NCI-H1694 treated with DMSO at 0.1 percent for 48 hours (cell line): ENCODE measurements at regions not wholly inside any gene's neighbourhood (a gene's known extent, or its start where the extent isn't known, plus 50 kb on each side); places are given as distances from the start of the nearest gene placed in this dataset.
"Not testable (repeated sequence)": the region's sequence is repeated elsewhere in the genome, so short reads cannot be mapped to it uniquely, and the experiment has no call there.

Experiments
- DNase-seq: peaks from one replicate; lab custom pipeline; 2025; lab: John Stamatoyannopoulos, UW

- no peak for DNase-seq
Observed at GRCh38 chr7:131727189-131727588, 170.8 kb upstream of the PODXL start.

DNA sequence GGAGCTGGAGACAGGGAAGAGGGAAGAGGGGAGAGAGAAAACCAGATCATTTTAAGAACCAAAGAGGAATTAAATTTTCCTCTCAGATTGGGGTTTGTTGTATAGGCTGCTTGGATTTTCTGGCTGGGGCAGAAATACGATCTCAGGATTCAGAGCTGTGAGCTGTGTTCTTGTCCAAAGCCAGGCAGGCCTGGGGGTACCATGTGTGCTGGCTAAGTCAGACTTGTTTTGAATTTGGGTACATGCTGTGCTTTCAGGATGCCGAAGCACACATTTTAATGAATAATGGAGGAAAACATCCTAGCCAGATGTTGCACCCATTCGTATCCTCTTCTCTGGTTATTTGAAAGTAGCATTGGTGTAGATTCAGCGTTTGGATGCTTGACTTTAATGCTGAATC lies 170.3 kb upstream of the PODXL start:
- DNase-seq: no peak

DNA sequence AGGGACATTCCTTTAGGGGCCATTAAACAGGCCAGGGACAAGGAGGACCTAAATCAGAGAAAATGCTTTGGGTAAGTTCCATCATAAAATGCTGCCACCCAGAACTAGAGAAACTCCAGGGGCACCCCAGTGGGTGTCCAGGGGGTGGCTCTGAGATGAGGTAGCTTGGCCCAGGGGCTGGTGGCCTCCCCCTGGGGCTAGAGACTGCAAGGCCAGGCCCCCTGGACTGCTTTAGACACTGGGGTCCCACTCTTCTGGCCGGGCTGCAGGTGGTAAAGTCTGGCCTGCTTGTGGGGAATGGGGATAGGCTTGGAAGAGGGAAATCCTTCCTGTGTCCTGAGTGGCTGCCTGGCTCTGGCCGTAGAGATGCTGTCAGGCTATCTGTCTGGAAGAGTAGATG lies 169.6 kb upstream of the PODXL start:
- DNase-seq: no peak

DNA sequence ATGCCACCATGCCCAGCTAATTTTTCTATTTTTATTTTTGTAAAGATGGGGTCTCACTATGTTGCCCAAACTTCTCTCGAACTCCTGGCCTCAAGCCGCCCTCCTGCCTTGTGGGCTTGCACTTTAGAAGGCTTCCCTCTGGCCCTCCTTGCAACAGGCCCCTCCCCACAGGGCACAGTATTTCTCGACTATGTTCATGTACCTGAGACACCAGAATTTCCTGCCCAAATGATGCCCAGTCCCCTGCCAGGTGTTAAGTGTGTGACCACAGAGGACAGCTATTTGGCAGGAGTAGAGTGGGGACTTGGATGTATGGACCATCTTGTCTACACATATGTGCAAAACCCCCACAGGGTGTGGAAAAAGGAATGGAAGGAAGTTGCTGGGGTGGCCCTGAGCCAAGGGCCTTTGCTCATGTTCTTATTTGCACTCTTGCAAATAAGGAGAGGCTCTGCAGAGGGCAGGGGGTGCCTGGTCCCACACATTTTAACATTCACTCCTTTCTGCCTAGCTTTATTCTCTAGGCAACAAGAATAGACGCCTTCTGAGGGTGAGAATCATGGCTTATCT lies 168.4 kb upstream of the PODXL start:
- DNase-seq: no peak

- DNase-seq: no peak
Observed at GRCh38 chr7:131723926-131724325, 167.5 kb upstream of the PODXL start.

- no peak for DNase-seq
Observed at GRCh38 chr7:131722371-131722770, 165.9 kb upstream of the PODXL start.

- no peak for DNase-seq
Observed at GRCh38 chr7:131721660-131722059, 165.2 kb upstream of the PODXL start.

DNA sequence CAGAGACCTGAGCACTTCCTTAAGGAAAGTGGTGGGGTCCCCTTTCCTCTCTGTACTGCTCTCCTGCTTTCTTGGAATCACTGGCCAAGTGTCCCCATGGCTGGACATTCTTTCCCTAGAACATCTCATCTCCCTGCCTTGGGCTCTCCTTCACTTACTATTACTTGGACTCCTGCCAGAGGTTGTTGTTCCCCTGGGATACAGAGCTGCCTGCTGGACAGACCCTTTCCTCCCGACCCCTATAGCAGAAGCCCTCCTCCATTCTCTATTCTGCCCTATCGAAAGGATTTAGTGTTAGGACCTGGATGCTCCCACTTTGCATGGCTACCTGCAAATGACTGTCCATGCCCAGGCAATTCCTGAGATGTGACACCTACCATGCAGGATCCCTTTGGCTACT lies 164.3 kb upstream of the PODXL start:
- DNase-seq: no peak

DNA sequence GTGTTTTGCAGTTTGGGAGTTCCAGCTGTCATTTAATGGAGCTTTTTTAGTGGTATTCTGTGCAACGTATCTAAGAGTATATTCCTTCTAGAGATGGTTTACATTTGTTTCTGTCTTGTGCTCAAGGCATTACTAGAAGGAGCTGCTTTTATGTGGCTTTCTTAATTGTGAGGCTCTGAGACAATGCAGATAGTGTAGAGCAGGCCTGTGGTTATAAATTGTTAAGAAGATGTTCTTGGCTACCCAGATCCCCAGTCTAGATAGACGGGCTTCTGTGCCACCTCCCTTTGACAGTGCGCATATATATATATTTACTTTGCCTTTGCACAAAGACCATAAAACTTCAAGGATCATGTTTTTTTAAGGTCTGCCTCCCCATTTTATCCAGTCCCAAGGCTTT lies 160.8 kb upstream of the PODXL start:
- DNase-seq: no peak

DNA sequence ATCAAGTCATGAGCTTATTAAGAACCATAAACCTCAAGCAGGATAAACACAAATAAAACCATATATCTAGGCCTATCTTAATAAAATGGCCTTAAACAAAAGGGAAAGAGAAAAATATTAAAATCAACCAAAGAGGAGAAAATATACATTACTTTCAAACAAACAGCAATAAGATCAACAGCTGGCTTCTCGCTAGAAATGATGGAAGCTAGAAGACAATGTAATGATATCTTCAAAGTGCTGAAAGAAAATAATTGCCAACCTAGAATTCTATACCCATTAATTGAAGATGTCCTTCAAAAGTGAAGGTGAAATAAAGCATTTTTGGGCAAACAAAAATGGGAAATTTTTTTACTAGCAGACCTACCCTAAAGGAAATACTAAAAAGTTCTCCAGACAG lies 142.9 kb upstream of the PODXL start:
- DNase-seq: no peak

GRCh38 chr7:131692131-131692960 lies 135.9 kb upstream of the PODXL start:
- peak; percentile 77 for DNase-seq

GRCh38 chr7:131691454-131692130 lies 135.2 kb upstream of the PODXL start:
- DNase-seq: peak; percentile 77

- no peak for DNase-seq
Observed at GRCh38 chr7:131690441-131690840, 134.0 kb upstream of the PODXL start.

DNA sequence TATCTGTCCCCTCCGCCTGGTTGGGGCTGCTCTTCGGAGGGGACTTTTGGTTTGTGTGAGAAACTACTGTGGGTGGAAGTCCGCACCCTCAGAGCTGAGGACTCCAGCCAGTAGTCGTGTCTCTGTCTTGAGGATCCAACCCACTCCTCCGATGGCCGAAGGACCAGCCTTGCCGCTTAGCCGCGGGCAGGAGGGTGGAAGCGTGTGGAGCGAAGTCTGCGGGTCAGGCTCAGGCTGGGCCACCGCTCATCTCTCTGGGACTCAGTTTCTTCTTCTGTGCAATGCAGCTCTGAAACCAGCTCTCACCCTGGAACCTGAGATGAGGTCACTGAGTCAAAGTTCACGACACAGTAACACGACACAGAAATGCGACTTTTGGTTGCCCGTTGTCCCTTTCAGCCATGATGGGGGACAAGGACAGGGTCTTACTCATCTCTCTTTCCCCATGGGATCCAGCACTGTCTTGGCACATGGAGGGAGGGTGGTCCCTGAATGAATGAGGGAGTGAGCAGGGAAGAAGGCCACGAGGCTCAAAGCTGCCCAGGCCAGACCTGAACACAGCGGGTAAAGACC lies 133.3 kb upstream of the PODXL start:
- no peak for DNase-seq

DNA sequence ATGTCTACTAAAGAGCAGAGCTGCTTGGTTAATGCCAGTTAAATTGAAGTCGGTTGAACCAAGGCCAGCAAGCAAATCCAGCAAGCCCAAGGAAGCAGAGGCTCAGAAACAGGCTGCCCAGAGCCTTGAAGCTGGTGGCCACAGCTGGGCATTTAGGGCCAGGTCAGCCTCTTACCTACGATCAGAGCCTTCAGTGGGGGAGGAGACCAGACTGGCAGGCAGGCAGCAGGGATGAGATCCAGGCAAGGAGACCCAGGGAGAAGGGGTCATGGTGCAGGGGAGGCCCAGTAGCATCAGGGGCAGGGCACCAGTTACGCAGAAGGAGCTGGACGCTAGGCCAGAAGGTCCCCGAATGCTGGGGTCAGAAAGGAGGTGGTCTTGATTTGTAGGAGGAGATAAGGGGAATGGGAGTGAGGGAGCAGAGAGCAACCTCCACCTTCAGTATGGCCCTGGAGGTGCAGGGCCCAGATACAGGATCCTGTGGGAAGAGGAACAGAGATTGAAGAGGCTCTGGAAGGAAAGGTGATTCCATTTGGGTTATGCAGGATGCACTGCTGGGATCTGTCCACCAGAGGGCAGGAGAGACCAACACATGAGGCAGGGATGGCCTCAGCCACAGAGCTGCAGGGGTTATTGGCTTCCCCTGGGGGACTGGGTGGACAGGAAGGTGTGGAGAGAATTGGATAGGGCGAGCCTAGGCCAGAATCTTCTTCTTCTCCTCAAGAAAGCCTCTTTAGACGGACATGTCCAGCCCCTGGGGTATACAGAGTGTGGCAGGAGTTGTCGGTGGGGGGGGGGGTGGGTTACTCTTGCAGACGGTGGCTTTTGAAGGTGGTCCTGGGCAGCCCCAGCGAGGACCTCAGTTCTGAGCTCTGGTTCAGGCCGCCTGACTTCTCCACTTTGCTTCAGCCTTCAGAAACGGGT lies 132.6 kb upstream of the PODXL start:
- DNase-seq: peak; percentile 31

DNA sequence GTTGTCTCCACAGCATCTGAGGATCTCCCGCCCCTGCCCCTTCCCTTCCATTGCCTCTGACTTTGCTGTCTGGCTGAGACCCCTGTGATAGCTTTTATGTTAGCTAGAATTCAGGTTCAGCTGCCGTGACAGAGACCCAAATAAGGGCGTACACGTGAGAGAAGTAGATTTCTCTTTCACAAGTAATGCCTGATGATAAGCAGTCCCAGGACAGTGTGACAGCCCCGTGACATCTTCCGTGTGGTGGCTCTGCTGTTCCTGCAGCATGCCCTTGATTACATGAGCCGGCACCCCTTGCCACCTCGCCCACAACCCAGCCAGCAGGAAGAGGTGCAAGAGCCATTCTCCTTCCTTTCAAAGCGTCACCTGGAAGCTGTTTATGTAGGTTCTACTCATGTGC lies 130.9 kb upstream of the PODXL start:
- DNase-seq: no peak

GRCh38 chr7:131686833-131687232 lies 130.4 kb upstream of the PODXL start:
- DNase-seq: no peak

DNA sequence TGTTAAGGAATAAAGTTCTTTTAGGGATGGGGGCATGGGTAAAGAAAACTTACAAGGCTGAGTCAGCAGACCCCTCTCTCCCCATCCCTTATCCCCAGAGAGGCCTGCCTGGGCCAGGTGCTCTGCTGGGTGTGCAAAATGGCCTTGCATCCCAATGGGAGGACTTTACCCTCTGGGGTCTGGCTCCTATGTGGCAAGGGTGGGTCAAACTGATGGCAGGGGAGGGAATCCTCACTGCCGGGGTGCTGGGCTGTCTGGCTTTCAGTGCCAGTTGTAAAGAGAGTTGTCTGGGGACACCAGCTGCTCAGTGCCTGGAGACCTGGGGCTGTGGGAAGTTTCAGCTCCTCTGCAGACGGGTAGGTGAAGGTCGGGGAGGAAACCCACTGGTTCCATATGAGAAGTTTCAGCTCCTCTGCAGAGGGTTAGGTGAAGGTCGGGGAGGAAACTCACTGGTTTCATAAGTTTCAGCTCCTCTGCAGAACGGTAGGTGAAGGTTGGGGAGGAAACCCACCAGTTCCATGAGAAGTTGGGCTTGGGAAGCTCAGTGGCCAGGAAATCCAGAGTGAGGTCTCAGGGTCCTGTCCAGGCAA lies 127.2 kb upstream of the PODXL start:
- no peak for DNase-seq

DNA sequence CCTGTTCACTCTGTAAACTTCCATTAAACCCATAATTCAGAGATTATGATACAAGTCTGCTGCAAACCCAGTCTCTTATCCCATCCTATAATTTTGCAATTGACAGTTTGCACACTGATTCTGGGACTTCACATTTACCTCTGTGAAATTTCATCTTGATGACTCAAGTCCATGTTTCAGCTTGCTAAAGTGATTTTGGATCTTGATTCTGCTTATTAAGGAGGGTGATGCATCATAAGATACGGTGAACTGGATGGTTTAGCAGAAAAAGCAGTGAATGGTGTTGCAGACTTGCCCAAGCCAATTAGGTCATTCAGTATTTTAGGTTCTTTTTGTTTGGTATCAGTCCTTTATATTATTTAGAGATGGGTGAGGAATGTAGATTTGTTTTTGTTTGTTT lies 125.5 kb upstream of the PODXL start:
- DNase-seq: no peak

DNA sequence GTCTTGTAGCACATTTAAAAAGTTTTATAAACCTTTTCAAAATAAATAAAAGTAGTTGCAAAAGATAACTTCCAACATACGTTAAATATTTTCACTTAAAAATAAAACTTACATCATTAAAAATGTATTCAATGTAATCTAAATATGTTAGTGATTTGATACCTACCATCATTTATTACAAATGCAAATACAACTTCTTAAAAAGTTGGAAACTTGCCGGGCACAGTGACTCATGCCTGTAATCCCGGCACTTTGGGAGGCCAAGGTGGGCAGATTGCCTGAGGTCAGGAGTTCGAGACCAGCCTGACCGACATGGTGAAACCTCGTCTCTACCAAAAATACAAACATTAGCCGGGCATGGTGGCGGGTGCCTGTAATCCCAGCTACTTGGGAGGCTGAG lies 122.6 kb upstream of the PODXL start:
- not testable (repeated sequence) for DNase-seq

GRCh38 chr7:131676850-131677249 lies 120.4 kb upstream of the PODXL start:
- DNase-seq: not testable (repeated sequence)
